ENCODE measurements at regions not wholly inside any gene's neighbourhood (a gene's known extent, or its start where the extent isn't known, plus 50 kb on each side); places are given as distances from the start of the nearest gene placed in this dataset.
A peak's percentile ranks its signal among the peaks of the same experiment; 100 is the strongest.

GRCh38 chr12:19719672-19720071 is 280.4 kb downstream of the AEBP2 start:
- Histone ChIP-seq H3K27me3 (no peaks in the 10 kb centered on the region), H3K4me3 (no peak overlapping the region), H3K36me3 (no peaks in the 10 kb centered on the region), H3K9me3 (no peaks in the 10 kb centered on the region), H3K4me1 (no peaks in the 10 kb centered on the region), H3K27ac (no peak overlapping the region)
- intact Hi-C loops (cut with DNase I): no loop called here
- TF ChIP-seq, protein P1, sequence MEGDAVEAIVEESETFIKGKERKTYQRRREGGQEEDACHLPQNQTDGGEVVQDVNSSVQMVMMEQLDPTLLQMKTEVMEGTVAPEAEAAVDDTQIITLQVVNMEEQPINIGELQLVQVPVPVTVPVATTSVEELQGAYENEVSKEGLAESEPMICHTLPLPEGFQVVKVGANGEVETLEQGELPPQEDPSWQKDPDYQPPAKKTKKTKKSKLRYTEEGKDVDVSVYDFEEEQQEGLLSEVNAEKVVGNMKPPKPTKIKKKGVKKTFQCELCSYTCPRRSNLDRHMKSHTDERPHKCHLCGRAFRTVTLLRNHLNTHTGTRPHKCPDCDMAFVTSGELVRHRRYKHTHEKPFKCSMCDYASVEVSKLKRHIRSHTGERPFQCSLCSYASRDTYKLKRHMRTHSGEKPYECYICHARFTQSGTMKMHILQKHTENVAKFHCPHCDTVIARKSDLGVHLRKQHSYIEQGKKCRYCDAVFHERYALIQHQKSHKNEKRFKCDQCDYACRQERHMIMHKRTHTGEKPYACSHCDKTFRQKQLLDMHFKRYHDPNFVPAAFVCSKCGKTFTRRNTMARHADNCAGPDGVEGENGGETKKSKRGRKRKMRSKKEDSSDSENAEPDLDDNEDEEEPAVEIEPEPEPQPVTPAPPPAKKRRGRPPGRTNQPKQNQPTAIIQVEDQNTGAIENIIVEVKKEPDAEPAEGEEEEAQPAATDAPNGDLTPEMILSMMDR (IDR thresholded peaks at IDR 0.05): no peak
- TF ChIP-seq POLR2A (IDR thresholded peaks at IDR 0.05): no peak
- DNase-seq: no peak
- WGBS, 2 donors: 91 to 100% methylated on average over 1 of the region's 1 CpG

- Histone ChIP-seq H3K4me3 (no peak overlapping the region), H3K9me3 (peaks cover 0 to 16% (median 0%) of the 10 kb centered on the region in 3 donors), H3K27me3 (no peaks in the 10 kb centered on the region), H3K4me1 (no peaks in the 10 kb centered on the region), H3K36me3 (no peaks in the 10 kb centered on the region), H3K27ac (no peak overlapping the region)
- intact Hi-C loops (cut with DNase I): no loop called here
- no peak for DNase-seq
- TF ChIP-seq POLR2A (IDR thresholded peaks at IDR 0.05): no peak
- TF ChIP-seq, protein P1 (IDR thresholded peaks at IDR 0.05): no peak
- WGBS, 2 donors: 70 to 100% methylated on average over 2 of the region's 5 CpGs
Observed at GRCh38 chr12:19726122-19726521, 286.8 kb downstream of the AEBP2 start.

DNA sequence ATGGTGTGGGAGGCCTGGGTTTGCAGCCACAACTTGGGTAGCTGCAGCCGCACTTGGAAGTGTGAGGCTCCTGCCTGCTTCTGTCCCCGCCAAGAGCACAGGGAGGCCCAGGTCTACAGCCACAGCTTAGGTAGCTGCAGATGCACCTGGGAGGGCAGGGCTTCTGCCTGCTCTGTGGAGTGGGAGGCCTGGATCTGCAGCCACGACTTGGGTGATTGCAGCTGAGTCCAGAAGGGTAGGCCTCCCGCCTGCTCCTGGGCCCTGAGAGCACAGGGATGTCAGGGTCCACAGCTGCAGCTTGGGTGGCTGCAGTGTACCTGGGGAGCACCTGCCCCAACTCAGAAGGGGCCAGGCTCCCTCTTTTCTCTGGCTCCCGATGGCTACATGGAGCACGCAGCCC is 287.3 kb downstream of the AEBP2 start:
- no peak for DNase-seq
- Histone ChIP-seq H3K27ac (no peak overlapping the region), H3K9me3 (peaks cover 0 to 16% (median 0%) of the 10 kb centered on the region in 3 donors), H3K4me3 (no peak overlapping the region), H3K36me3 (no peaks in the 10 kb centered on the region), H3K27me3 (no peaks in the 10 kb centered on the region), H3K4me1 (no peaks in the 10 kb centered on the region)
- WGBS, 2 donors: 95 to 100% methylated on average over 1 to 3 of the region's 6 CpGs
- intact Hi-C loops (cut with DNase I): no loop called here
- TF ChIP-seq, protein P1 (IDR thresholded peaks at IDR 0.05): no peak
- TF ChIP-seq POLR2A (IDR thresholded peaks at IDR 0.05): no peak

- no peaks in the 10 kb centered on the region for H3K4me1 ChIP-seq
- TF ChIP-seq, protein P1 (IDR thresholded peaks at IDR 0.05): no peak
- no peak for TF ChIP-seq POLR2A (IDR thresholded peaks at IDR 0.05)
- no peak overlapping the region for H3K27ac ChIP-seq
- H3K9me3 ChIP-seq: no peaks in the 10 kb centered on the region
- no peak overlapping the region for H3K4me3 ChIP-seq
- H3K36me3 ChIP-seq: no peaks in the 10 kb centered on the region
- no peak for DNase-seq
- intact Hi-C loops (cut with DNase I): no loop called here
- no peaks in the 10 kb centered on the region for H3K27me3 ChIP-seq
Observed at GRCh38 chr12:19737019-19737418, 297.7 kb downstream of the AEBP2 start.

- Histone ChIP-seq H3K9me3 (no peaks in the 10 kb centered on the region), H3K27me3 (no peaks in the 10 kb centered on the region), H3K27ac (no peak overlapping the region), H3K36me3 (no peaks in the 10 kb centered on the region), H3K4me3 (no peak overlapping the region), H3K4me1 (peaks cover 0 to 3% (median 0%) of the 10 kb centered on the region in 3 donors)
- intact Hi-C loops (cut with DNase I): no loop called here
- WGBS, 2 donors: 52 to 57% methylated on average over 3 of the region's 3 CpGs
- TF ChIP-seq, protein P1 (IDR thresholded peaks at IDR 0.05): peak in 5 of 6 experiments; percentile 27 to 65 (median 60)
- no peak for TF ChIP-seq POLR2A (IDR thresholded peaks at IDR 0.05)
- no peak for DNase-seq
Observed at GRCh38 chr12:19739195-19739776, 300.0 kb downstream of the AEBP2 start.
